ENCODE measurements at regions not wholly inside any gene's neighbourhood (a gene's known extent, or its start where the extent isn't known, plus 50 kb on each side); places are given as distances from the start of the nearest gene placed in this dataset.

- no peak for TF ChIP-seq CTCF (IDR thresholded peaks at IDR 0.05)
Measured at GRCh38 chr4:106587558-106587957, 219.0 kb upstream of the GIMD1 start.

GRCh38 chr4:106585915-106586349, 217.4 kb upstream of the GIMD1 start:
- TF ChIP-seq CTCF (IDR thresholded peaks at IDR 0.05): no peak

GRCh38 chr4:106584337-106584989, 215.9 kb upstream of the GIMD1 start:
- TF ChIP-seq CTCF (IDR thresholded peaks at IDR 0.05): no peak

- TF ChIP-seq CTCF (IDR thresholded peaks at IDR 0.05): no peak
Measured at GRCh38 chr4:106583567-106583966, 215.0 kb upstream of the GIMD1 start.

- TF ChIP-seq CTCF (IDR thresholded peaks at IDR 0.05): no peak
Measured at GRCh38 chr4:106583108-106583507, 214.5 kb upstream of the GIMD1 start.

GRCh38 chr4:106582103-106582502, 213.5 kb upstream of the GIMD1 start:
- no peak for TF ChIP-seq CTCF (IDR thresholded peaks at IDR 0.05)

GRCh38 chr4:106579236-106579635, 210.7 kb upstream of the GIMD1 start:
- no peak for TF ChIP-seq CTCF (IDR thresholded peaks at IDR 0.05)

Measured in LNCAP (cell line).